ENCODE measurements at regions not wholly inside any gene's neighbourhood (a gene's known extent, or its start where the extent isn't known, plus 50 kb on each side); places are given as distances from the start of the nearest gene placed in this dataset.

GRCh38 chr6:142698751-142699150 lies 246.2 kb downstream of the HIVEP2 start:
- peak; percentile 60 for DNase-seq (ENCODE audit: low spot score)
- TF ChIP-seq CREB1 (CRISPR knock-in tag; IDR thresholded peaks at IDR 0.05; ENCODE audit: low read depth) (no peak), JUNB (IDR thresholded peaks at IDR 0.05; ENCODE audit: unreplicated experiment) (no peak), ZNF462 (CRISPR knock-in tag; IDR thresholded peaks at IDR 0.05) (no peak), POLR2AphosphoS5 (IDR thresholded peaks at IDR 0.05; ENCODE audit: low read depth) (no peak), CTCF (conservative IDR thresholded peaks at IDR 0.05; ENCODE audit: low read depth in 2 of 2) (peak; percentile 40 to 43), EZH2 (IDR thresholded peaks at IDR 0.05; ENCODE audit: low read depth, unreplicated experiment) (no peak), ETS1 (IDR thresholded peaks at IDR 0.05) (no peak)
- H3K27ac Mint-ChIP-seq, result no peak overlapping the region
- Histone ChIP-seq H3K27ac (ENCODE audit: low read depth) (no peak overlapping the region), H3K4me3 (no peak overlapping the region), H3K4me2 (no peak overlapping the region), H3F3A (replicated peaks; ENCODE audit: low read depth) (no peaks in the 10 kb centered on the region), H4K20me1 (replicated peaks; ENCODE audit: insufficient read depth) (no peaks in the 10 kb centered on the region), H3K36me3 (ENCODE audit: insufficient read depth) (no peaks in the 10 kb centered on the region), H3K27me3 (ENCODE audit: insufficient read depth) (no peaks in the 10 kb centered on the region), H2AFZ (no peak overlapping the region), H3K79me2 (replicated peaks; ENCODE audit: insufficient read depth) (no peaks in the 10 kb centered on the region), H3K9me2 (ENCODE audit: insufficient read depth) (peaks cover 12% of the 10 kb centered on the region; the same call in 1 of the 2 replicates), H3K4me1 (ENCODE audit: insufficient read depth) (peaks cover 13% of the 10 kb centered on the region)
- H3K4me1 Mint-ChIP-seq, result peaks cover 16% of the 10 kb centered on the region
- H3K9me3 Mint-ChIP-seq, result no peaks in the 10 kb centered on the region
- no peak overlapping the region; the same call in 2 of the 3 replicates for H3K4me3 Mint-ChIP-seq
- peaks cover 2% of the 10 kb centered on the region for H3K27me3 Mint-ChIP-seq (ENCODE audit: insufficient read depth, low read depth, poor library complexity)
- peak; percentile 76 for ATAC-seq
- H3K36me3 Mint-ChIP-seq (ENCODE audit: low read depth), result no peaks in the 10 kb centered on the region
